ENCODE measurements at regions not wholly inside any gene's neighbourhood (a gene's known extent, or its start where the extent isn't known, plus 50 kb on each side); places are given as distances from the start of the nearest gene placed in this dataset.
A peak's percentile ranks its signal among the peaks of the same experiment; 100 is the strongest.

DNA sequence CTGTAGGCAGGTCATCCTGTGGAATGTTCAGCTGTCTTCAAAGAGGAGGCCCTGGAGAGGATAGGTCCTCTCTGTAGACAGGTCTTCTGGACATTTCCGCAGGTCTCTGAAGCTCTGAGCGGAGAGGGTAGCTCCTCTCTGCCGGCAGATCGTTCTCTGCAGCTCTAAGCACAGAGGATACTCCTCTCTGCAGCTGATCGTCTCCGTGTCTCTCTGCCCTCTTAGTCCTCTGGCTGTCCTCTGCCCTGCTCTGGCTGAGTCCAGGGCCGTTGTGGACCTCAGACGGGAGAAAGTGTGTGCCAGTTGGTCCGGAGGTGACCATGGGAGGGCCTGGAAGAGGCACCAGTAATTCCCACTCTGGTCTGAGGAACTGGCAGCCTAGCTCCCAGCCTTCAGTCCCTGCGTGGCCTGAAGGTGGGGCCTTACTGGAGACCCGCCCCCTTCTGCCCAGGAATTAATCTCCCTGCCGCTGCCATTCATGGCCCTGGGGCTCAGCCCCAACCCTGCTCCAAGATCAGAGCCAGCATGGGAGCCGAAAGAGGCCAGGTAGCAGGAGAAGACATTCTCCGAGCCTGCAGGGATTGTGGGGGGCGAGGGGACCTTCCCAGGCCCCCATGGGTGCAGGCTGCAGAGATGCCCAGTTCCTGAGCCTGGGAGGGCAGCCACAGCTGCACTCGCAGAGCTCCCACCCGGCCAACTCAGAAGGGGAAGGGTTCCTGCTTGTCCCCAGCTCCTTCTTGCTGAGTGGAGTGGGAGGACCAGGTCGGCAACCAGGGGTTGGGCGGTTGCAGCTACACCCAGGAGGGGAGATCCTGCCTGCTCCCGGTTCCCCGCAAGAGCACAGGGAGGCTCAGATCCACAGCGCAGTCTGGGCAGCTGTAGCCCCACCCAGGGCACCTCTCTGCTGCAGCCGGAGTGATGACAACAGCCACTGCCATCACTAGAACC is 488.7 kb downstream of the RSL24D1 start:
- intact Hi-C loops (cut with micrococcal nuclease; ENCODE audit: unreplicated experiment) = no loop called here
- no peak overlapping the region for H3K27ac Mint-ChIP-seq (ENCODE audit: unreplicated experiment)
- H3K4me1 Mint-ChIP-seq (ENCODE audit: low read depth, unreplicated experiment) = no peaks in the 10 kb centered on the region
- H3K9me3 Mint-ChIP-seq (ENCODE audit: low read depth, unreplicated experiment) = peaks cover 2% of the 10 kb centered on the region
- BruUV-seq (replicated peaks) = no TSS peak
- H3K36me3 Mint-ChIP-seq (ENCODE audit: insufficient read depth, unreplicated experiment) = no peaks in the 10 kb centered on the region
- no peak overlapping the region for H3K4me3 Mint-ChIP-seq (ENCODE audit: low read depth, unreplicated experiment)
- CTCF ChIA-PET = interaction anchor here (0.6 kb wide), 1 partner anchor 16 kb away, joined by 3 read pairs; no protein-coding TSS in a partner anchor
- TF ChIP-seq, protein P1, sequence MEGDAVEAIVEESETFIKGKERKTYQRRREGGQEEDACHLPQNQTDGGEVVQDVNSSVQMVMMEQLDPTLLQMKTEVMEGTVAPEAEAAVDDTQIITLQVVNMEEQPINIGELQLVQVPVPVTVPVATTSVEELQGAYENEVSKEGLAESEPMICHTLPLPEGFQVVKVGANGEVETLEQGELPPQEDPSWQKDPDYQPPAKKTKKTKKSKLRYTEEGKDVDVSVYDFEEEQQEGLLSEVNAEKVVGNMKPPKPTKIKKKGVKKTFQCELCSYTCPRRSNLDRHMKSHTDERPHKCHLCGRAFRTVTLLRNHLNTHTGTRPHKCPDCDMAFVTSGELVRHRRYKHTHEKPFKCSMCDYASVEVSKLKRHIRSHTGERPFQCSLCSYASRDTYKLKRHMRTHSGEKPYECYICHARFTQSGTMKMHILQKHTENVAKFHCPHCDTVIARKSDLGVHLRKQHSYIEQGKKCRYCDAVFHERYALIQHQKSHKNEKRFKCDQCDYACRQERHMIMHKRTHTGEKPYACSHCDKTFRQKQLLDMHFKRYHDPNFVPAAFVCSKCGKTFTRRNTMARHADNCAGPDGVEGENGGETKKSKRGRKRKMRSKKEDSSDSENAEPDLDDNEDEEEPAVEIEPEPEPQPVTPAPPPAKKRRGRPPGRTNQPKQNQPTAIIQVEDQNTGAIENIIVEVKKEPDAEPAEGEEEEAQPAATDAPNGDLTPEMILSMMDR (IDR thresholded peaks at IDR 0.05; ENCODE audit: unreplicated experiment) = no peak
- no peaks in the 10 kb centered on the region for H3K27me3 Mint-ChIP-seq (ENCODE audit: unreplicated experiment)
- no peak for DNase-seq

DNA sequence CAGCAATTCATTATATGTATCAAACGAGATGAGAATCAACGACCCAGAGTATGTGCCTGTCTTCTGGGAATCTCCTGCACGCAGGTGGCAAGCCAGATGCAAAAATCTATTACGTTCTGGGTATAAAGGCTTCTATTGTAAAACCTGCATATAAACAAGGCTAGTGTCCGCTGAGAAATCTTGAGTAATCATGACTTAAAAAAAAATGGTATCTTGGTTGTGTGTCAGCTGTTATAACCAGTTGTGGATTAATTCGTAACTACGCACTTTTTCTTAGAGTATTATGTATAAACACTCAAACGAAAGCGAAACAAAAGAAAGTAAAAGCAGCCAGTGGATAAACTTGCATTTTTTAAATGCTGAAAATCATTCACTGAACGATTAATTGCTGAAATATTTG is 509.1 kb downstream of the RSL24D1 start:
- intact Hi-C loops (cut with micrococcal nuclease; ENCODE audit: unreplicated experiment) = no loop called here
- Mint-ChIP-seq H3K4me3 (ENCODE audit: low read depth, unreplicated experiment) (peak overlapping the region; percentile 60), H3K27me3 (ENCODE audit: unreplicated experiment) (no peaks in the 10 kb centered on the region)

More for the DNA sequence above, 509.1 kb downstream of the RSL24D1 start:
- H3K4me1 Mint-ChIP-seq (ENCODE audit: low read depth, unreplicated experiment) = peaks cover 9% of the 10 kb centered on the region
- no peaks in the 10 kb centered on the region for H3K36me3 Mint-ChIP-seq (ENCODE audit: insufficient read depth, unreplicated experiment)
- H3K9me3 Mint-ChIP-seq (ENCODE audit: low read depth, unreplicated experiment) = no peaks in the 10 kb centered on the region
- DNase-seq = peak; percentile 16
- BruUV-seq (replicated peaks) = no TSS peak
- H3K27ac Mint-ChIP-seq (ENCODE audit: unreplicated experiment) = peak overlapping the region; percentile 7
- TF ChIP-seq, protein P1 (IDR thresholded peaks at IDR 0.05; ENCODE audit: unreplicated experiment) = no peak
- CTCF ChIA-PET = interaction anchor here (0.7 kb wide), 1 partner anchor 1545 kb away, joined by 5 read pairs; no protein-coding TSS in a partner anchor

All from Calu3 (cell line).